OCI-LY7 (cell line): ENCODE measurements at regions not wholly inside any gene's neighbourhood (a gene's known extent, or its start where the extent isn't known, plus 50 kb on each side); places are given as distances from the start of the nearest gene placed in this dataset.

Experiments used
- CTCF ChIP-seq: fragments of 200-600 bp; sonication (generic); conservative IDR thresholded peaks from 2 replicates; pipeline ENCODE4 v1.5.1; 2014; ENCODE audit warnings: mild to moderate bottlenecking, antibody characterized with exemption, low read length, moderate library complexity, mixed read lengths
- EZH2phosphoT487 ChIP-seq: fragments of 200-600 bp; sonication (generic); IDR thresholded peaks from 2 replicates; pipeline ENCODE4 v1.6.1; 2018; ENCODE audit warnings: low read depth, borderline replicate concordance, mild to moderate bottlenecking, mixed run types, antibody characterized with exemption, low read length, moderate library complexity, mixed read lengths

- TF ChIP-seq CTCF (no peak), EZH2phosphoT487 (no peak)
Measured at GRCh38 chr6:170128811-170129681, 161.8 kb downstream of the DLL1 start.
